GM12878 (cell line): ENCODE measurements at regions not wholly inside any gene's neighbourhood (a gene's known extent, or its start where the extent isn't known, plus 50 kb on each side); places are given as distances from the start of the nearest gene placed in this dataset.

ENCODE experiments used
- ATAC-seq: fragments of 200-7000 bp; cut with Tn5 transposase; 3 replicates; pipeline ENCODE4 v1.9.1; 2020; ENCODE audit warnings: mild to moderate bottlenecking, moderate library complexity
- BruUV-seq: library from RNA; stranded (reverse); fragments of 400-500 nt; replicated peaks from 2 replicates; lab custom pipeline; 2021; lab: Mats Ljungman, UMichigan
- CTCF ChIA-PET: fragments of 300-600 bp; sonication (Branson Sonifier 250); formaldehyde crosslinking; extraction: SDS; loops from one replicate; lab custom pipeline; 2021; ENCODE audit warnings: inconsistent platforms; lab: Yijun Ruan, JAX
- POLR2A ChIA-PET: fragments of 350-600 bp; formaldehyde crosslinking; extraction: SDS; loops from one replicate; lab custom pipeline; 2021; ENCODE audit warnings: inconsistent platforms; lab: Charles Lee
- RAD21 ChIA-PET: fragments of 300-600 bp; sonication (Branson Sonifier 250); formaldehyde crosslinking; loops from one replicate; lab custom pipeline; 2023; ENCODE audit warnings: antibody characterized with exemption; ENCODE audit not compliant: unreplicated experiment; lab: Charles Lee
- SMC1A ChIA-PET: fragments of 300-600 bp; sonication (Branson Sonifier 250); formaldehyde crosslinking; loops from one replicate; lab custom pipeline; 2023; ENCODE audit not compliant: unreplicated experiment, uncharacterized antibody; lab: Charles Lee
- DNase-seq: peaks from one replicate; pipeline ENCODE4 v3.0.0-alpha.2; 2011; ENCODE audit warnings: low read depth, low spot score
- FAIRE-seq: peaks from 3 replicates; lab custom pipeline; 2011; peaks lifted over from hg19 to GRCh38; lab: Jason Lieb, UNC
- H2AFZ ChIP-seq: 2 replicates; pipeline ENCODE4 v1.6.0; 2011; ENCODE audit warnings: low read depth, low read length, control low read depth; ENCODE audit not compliant: control insufficient read depth
- H3K27ac ChIP-seq: 2 replicates; pipeline ENCODE4 v1.5.1; 2011; ENCODE audit warnings: control low read depth; ENCODE audit not compliant: control insufficient read depth, insufficient read depth
- H3K27me3 ChIP-seq, 2 experiments: replicated peaks in 1 of 2; 2 replicates each; pipeline versions ENCODE4 v1.6.0 to v1.6.1; 2011; ENCODE audit warnings: low read length in 1 of 2; ENCODE audit not compliant: control insufficient read depth in 2 of 2, insufficient read depth in 2 of 2
- H3K36me3 ChIP-seq, 2 experiments: 2 replicates each; pipeline ENCODE4 v1.5.1; 2011; ENCODE audit warnings: low read length in 1 of 2; ENCODE audit not compliant: control insufficient read depth in 2 of 2, insufficient read depth in 2 of 2
- H3K4me1 ChIP-seq: 2 replicates; pipeline ENCODE4 v1.6.1; 2011; ENCODE audit warnings: mild to moderate bottlenecking, low read length, moderate library complexity, mixed read lengths; ENCODE audit not compliant: control insufficient read depth, insufficient read depth
- H3K4me2 ChIP-seq: 2 replicates; pipeline ENCODE4 v1.6.0; 2011; ENCODE audit warnings: control low read depth; ENCODE audit not compliant: control insufficient read depth, insufficient read depth
- H3K4me3 ChIP-seq: fragments of 200-600 bp; sonication (generic); 2 replicates; pipeline ENCODE4 v1.5.1; 2016
- H3K79me2 ChIP-seq: 2 replicates; pipeline ENCODE4 v1.6.0; 2011; ENCODE audit warnings: low read length; ENCODE audit not compliant: control insufficient read depth, insufficient read depth
- H3K9ac ChIP-seq: 2 replicates; pipeline ENCODE4 v1.8.0; 2011; ENCODE audit warnings: low read length, control low read depth, mixed read lengths; ENCODE audit not compliant: control insufficient read depth, insufficient read depth
- H3K9me3 ChIP-seq: replicated peaks from 3 replicates; pipeline ENCODE4 v1.5.1; 2011; ENCODE audit warnings: mild to moderate bottlenecking, low read length; ENCODE audit not compliant: control insufficient read depth, insufficient read depth
- H4K20me1 ChIP-seq: 2 replicates; pipeline ENCODE4 v1.6.0; 2011; ENCODE audit not compliant: control insufficient read depth, insufficient read depth
- CBFB ChIP-seq: IDR thresholded peaks from 2 replicates; pipeline ENCODE4 v1.6.1; 2016; ENCODE audit warnings: antibody characterized with exemption, low read depth
- REST ChIP-seq: IDR thresholded peaks from 2 replicates; pipeline ENCODE4 v1.6.1; 2012; ENCODE audit warnings: mild to moderate bottlenecking, low read depth, low read length
- ZBTB40 ChIP-seq: fragments of 450-650 bp; IDR thresholded peaks from 2 replicates; pipeline ENCODE4 v1.6.1; 2016; ENCODE audit warnings: mild to moderate bottlenecking, moderate library complexity, borderline replicate concordance
- WGBS: methylation state at CpG from one replicate; pipeline ENCODE4 v1.1.6; 2016; ENCODE audit warnings: low lambda C conversion rate; ENCODE audit not compliant: insufficient replicate concordance, insufficient coverage; ENCODE audit errors: missing lambda C conversion rate; 5-methylcytosine and 5-hydroxymethylcytosine counted together
- in situ Hi-C: fragments of 300-500 bp; cut with MboI; formaldehyde crosslinking; loops from 9 replicates; pipeline ENCODE4 v1.14.3; 2018; ENCODE audit warnings: mixed read lengths
- intact Hi-C: fragments of 100-400 bp; cut with micrococcal nuclease; formaldehyde crosslinking; loops from one replicate; pipeline ENCODE4 v1.14.2; 2022; ENCODE audit not compliant: unreplicated experiment

DNA sequence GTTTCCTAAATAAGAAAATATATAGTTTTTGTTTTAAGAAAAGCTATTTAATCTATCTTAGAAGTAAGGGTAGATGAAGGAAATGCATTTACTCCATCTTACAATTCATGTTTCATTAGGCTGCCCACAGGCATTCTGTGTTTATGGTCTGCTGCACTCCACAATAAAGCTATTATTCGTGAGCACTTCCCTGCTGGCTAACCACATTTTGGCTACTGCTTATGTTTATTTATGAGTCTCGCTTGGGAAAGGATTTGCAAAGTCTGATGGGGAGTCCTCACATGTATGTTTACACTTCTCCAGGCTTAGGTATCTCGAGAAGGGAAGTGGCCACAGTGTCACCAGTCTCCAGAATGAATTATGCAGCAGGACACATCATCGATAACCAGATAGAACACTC lies 260.8 kb upstream of the VCX start (continued):
- no peak for TF ChIP-seq ZBTB40

DNA sequence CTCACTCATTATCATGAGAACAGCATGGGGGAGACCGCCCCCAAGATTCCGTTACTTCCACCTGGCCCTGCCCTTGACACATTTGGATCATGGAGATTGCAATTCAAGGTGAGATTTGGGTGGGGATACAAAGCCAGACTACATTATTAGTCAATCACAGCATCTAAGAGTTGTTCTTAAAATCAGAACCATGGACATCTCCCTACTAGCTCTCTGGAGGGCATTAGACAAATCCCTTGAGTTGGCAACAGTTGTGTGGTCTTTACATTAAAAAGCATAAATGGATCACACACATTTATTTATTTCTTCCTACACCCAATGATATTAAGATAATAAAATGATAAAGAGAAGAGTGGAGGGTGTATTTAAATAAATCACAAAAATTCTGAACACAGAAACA lies 262.8 kb upstream of the VCX start:
- CTCF ChIA-PET, result no interaction called here
- Histone ChIP-seq H3K4me2 (no peak overlapping the region), H2AFZ (no peak overlapping the region), H3K9me3 (no peaks in the 10 kb centered on the region), H3K9ac (no peak overlapping the region), H3K27ac (no peak overlapping the region), H3K79me2 (no peaks in the 10 kb centered on the region), H3K4me1 (no peaks in the 10 kb centered on the region), H3K36me3 (no peaks in the 10 kb centered on the region), H3K4me3 (no peak overlapping the region), H4K20me1 (no peaks in the 10 kb centered on the region), H3K27me3 (no peaks in the 10 kb centered on the region)
- intact Hi-C loops (no loop called here), in situ Hi-C loops (no loop called here)
- SMC1A ChIA-PET, result no interaction called here
- TF ChIP-seq CBFB (no peak), REST (peak; percentile 72)
- FAIRE-seq (no peak), ATAC-seq (no peak), DNase-seq (no peak)
- RAD21 ChIA-PET, result no interaction called here
- POLR2A ChIA-PET, result no interaction called here
- 0% methylated on average over 2 of the region's 2 CpGs for WGBS
- BruUV-seq, result no TSS peak
